Vagina (tissue), 2 donors: ENCODE measurements at regions not wholly inside any gene's neighbourhood (a gene's known extent, or its start where the extent isn't known, plus 50 kb on each side); places are given as distances from the start of the nearest gene placed in this dataset.

Experiments used
- POLR2A ChIP-seq, 2 donors: fragments of 450-650 bp; IDR thresholded peaks; one replicate each; pipeline ENCODE4 v1.6.1; 2017; ENCODE audit warnings: antibody characterized with exemption in 2 of 2, mild to moderate bottlenecking in 2 of 2, moderate library complexity in 2 of 2
- POLR2AphosphoS5 ChIP-seq, 2 donors: sonication (generic); formaldehyde crosslinking; IDR thresholded peaks; one replicate each; pipeline ENCODE4 v1.9.0; 2017; ENCODE audit warnings: antibody characterized with exemption in 2 of 2, mild to moderate bottlenecking in 2 of 2, low read depth in 1 of 2; ENCODE audit not compliant: insufficient read depth in 1 of 2
- TF ChIP-seq, protein P1 (sequence below), 3 experiments: fragments of 450-650 bp in 2 of 3; fragments of 200-600 bp in 1 of 3; sonication (generic) in 1 of 3; IDR thresholded peaks; one replicate each; pipeline ENCODE4 v1.5.1; 2017 to 2019; ENCODE audit warnings: antibody characterized with exemption in 3 of 3, mild to moderate bottlenecking in 2 of 3, moderate library complexity in 2 of 3

DNA sequence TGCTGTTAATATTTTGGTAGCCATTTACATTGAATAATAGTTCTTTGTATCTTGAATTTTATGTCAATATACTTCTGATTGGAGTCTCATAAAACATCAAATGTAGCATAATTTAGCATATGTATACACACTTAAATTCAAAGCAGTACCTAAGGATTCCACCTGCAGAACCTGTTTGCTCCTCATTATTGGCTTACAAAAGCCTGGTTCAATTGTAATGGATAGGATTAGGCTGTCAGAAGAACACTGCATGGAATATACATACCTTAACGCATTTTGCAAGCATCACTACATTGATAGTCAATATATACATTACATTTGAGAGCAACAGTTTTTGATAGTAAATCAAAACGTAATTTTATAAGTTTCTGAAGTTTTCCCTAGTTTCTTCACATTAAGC is 711.3 kb upstream of the COX7C start:
- TF ChIP-seq POLR2AphosphoS5 (IDR thresholded peaks at IDR 0.05; ENCODE audit: insufficient read depth in 1 of 2, low read depth in 1 of 2) (no peak), POLR2A (IDR thresholded peaks at IDR 0.05) (no peak)
- TF ChIP-seq, protein P1, sequence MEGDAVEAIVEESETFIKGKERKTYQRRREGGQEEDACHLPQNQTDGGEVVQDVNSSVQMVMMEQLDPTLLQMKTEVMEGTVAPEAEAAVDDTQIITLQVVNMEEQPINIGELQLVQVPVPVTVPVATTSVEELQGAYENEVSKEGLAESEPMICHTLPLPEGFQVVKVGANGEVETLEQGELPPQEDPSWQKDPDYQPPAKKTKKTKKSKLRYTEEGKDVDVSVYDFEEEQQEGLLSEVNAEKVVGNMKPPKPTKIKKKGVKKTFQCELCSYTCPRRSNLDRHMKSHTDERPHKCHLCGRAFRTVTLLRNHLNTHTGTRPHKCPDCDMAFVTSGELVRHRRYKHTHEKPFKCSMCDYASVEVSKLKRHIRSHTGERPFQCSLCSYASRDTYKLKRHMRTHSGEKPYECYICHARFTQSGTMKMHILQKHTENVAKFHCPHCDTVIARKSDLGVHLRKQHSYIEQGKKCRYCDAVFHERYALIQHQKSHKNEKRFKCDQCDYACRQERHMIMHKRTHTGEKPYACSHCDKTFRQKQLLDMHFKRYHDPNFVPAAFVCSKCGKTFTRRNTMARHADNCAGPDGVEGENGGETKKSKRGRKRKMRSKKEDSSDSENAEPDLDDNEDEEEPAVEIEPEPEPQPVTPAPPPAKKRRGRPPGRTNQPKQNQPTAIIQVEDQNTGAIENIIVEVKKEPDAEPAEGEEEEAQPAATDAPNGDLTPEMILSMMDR (IDR thresholded peaks at IDR 0.05), result no peak
